Uterus (tissue), 2 donors: ENCODE measurements at regions not wholly inside any gene's neighbourhood (a gene's known extent, or its start where the extent isn't known, plus 50 kb on each side); places are given as distances from the start of the nearest gene placed in this dataset.

Source experiments
- POLR2A ChIP-seq, 2 donors: fragments of 450-650 bp; IDR thresholded peaks; one replicate each; pipeline ENCODE4 v1.6.1; 2016; ENCODE audit warnings: antibody characterized with exemption in 2 of 2, mild to moderate bottlenecking in 1 of 2, moderate library complexity in 1 of 2
- TF ChIP-seq, protein P1 (sequence below), 4 experiments: fragments of 200-600 bp in 2 of 4; fragments of 450-650 bp in 2 of 4; sonication (generic) in 2 of 4; IDR thresholded peaks; one replicate each; pipeline ENCODE4 v1.5.1; 2016 to 2019; ENCODE audit warnings: antibody characterized with exemption in 4 of 4, mild to moderate bottlenecking in 2 of 4, moderate library complexity in 1 of 4

DNA sequence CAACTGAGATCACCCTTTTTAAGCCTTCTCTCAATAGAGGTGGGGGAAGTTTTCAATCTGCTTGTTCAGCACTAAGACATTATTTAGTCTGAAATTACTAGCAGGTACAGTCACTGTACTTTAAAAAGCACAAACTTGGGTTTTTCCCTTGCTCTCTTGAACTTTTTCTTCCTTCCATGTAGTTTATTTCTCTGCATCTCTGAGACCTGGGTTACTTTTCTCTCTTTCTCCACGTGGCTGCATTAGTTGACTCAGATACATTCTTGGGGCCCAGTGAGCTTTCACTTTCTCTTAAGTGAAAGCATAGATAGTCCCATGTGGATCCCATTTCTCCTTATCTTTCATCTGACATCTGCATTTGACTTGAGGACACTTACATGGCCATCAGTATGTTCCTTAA is 433.9 kb upstream of the MAP3K7 start:
- TF ChIP-seq, protein P1, sequence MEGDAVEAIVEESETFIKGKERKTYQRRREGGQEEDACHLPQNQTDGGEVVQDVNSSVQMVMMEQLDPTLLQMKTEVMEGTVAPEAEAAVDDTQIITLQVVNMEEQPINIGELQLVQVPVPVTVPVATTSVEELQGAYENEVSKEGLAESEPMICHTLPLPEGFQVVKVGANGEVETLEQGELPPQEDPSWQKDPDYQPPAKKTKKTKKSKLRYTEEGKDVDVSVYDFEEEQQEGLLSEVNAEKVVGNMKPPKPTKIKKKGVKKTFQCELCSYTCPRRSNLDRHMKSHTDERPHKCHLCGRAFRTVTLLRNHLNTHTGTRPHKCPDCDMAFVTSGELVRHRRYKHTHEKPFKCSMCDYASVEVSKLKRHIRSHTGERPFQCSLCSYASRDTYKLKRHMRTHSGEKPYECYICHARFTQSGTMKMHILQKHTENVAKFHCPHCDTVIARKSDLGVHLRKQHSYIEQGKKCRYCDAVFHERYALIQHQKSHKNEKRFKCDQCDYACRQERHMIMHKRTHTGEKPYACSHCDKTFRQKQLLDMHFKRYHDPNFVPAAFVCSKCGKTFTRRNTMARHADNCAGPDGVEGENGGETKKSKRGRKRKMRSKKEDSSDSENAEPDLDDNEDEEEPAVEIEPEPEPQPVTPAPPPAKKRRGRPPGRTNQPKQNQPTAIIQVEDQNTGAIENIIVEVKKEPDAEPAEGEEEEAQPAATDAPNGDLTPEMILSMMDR (IDR thresholded peaks at IDR 0.05) = no peak
- no peak for TF ChIP-seq POLR2A (IDR thresholded peaks at IDR 0.05)
